ENCODE measurements at regions not wholly inside any gene's neighbourhood (a gene's known extent, or its start where the extent isn't known, plus 50 kb on each side); places are given as distances from the start of the nearest gene placed in this dataset.

DNA sequence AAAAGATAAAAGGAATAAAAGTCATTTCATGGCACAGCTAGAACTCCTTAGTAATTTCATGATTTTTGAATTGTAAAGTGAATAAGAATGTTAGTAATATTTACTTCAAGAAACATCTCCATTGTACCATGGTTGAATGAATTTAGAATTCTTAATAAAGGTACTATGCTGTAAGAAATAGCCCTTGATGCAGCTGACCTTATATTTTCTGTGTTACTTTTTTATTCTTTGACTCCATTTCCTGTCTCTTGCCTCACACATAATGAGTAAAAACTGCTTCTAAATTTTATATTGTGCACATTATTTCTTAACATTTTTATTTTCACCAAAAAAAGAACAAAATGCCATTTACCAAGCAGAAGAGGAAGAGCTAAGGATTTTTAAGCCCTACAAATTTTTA lies 81.9 kb upstream of the PDHA2 start:
- Mint-ChIP-seq H3K9me3 (peaks cover 2% of the 10 kb centered on the region), H3K36me3 (ENCODE audit: low read depth) (no peaks in the 10 kb centered on the region), H3K4me1 (no peaks in the 10 kb centered on the region), H3K4me3 (no peak overlapping the region), H3K27ac (no peak overlapping the region), H3K27me3 (no peaks in the 10 kb centered on the region)
- DNase-seq, result no peak
- ChIA-PET CTCF (no interaction called here), POLR2A (no interaction called here)
- intact Hi-C loops (cut with micrococcal nuclease), result no loop called here
- TF ChIP-seq CTCF (IDR thresholded peaks at IDR 0.05), result no peak
- no peak for ATAC-seq (ENCODE audit: low read depth)

DNA sequence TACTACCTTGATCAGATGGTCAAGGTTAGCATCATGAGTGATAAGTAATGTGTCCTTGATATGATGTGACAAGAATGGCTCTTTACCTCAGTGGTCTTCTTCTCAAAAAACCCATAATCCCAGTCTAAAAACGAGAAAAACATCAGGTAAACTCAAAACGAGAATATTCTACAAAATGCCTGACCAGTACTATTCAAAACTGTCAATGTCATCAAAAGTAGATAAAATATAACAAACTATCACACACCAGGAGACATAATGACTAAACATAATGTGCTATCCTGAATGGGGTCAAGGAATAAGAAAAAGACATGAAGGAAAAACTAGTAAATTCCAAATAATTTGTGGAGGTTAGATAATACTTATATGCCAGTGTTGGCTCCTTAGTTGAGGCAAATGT lies 85.2 kb upstream of the PDHA2 start:
- TF ChIP-seq CTCF (IDR thresholded peaks at IDR 0.05), result no peak

DNA sequence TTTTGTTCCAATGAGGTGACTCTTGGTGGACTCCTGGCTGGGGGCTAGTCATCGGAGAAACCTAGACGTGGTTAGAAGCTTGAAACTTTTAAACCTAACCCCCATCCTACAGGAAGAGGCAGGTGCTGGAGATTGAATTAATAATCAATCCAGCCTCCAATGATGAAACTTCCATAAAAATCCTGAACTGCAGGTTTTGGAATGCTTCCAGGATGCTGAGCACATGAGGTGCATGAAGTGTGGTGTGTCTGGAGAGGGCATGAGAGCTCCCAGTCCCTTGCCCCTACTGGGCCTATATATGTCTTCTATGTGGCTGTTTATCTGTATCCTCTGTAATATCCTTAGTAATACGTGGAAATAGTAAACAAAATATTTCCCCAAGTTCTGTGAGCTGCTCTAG lies 90.7 kb upstream of the PDHA2 start:
- ATAC-seq (ENCODE audit: low read depth) (no peak), DNase-seq (no peak)
- H3K36me3 Mint-ChIP-seq (ENCODE audit: low read depth), result no peaks in the 10 kb centered on the region
- no peak for TF ChIP-seq CTCF (IDR thresholded peaks at IDR 0.05)
- H3K4me3 Mint-ChIP-seq, result no peak overlapping the region
- peaks cover 5% of the 10 kb centered on the region for H3K9me3 Mint-ChIP-seq
- no peak overlapping the region for H3K27ac Mint-ChIP-seq
- H3K27me3 Mint-ChIP-seq, result no peaks in the 10 kb centered on the region
- intact Hi-C loops (cut with micrococcal nuclease), result no loop called here
- CTCF ChIA-PET, result no interaction called here
- POLR2A ChIA-PET, result no interaction called here
- H3K4me1 Mint-ChIP-seq, result no peaks in the 10 kb centered on the region

More for the DNA sequence above, 85.2 kb upstream of the PDHA2 start:
- POLR2A ChIA-PET, result no interaction called here
- intact Hi-C loops (cut with micrococcal nuclease), result no loop called here
- H3K9me3 Mint-ChIP-seq, result peaks cover 2% of the 10 kb centered on the region
- CTCF ChIA-PET, result no interaction called here
- ATAC-seq (ENCODE audit: low read depth) (no peak), DNase-seq (no peak)
- no peak overlapping the region for H3K27ac Mint-ChIP-seq
- H3K27me3 Mint-ChIP-seq, result no peaks in the 10 kb centered on the region
- no peak overlapping the region for H3K4me3 Mint-ChIP-seq
- no peaks in the 10 kb centered on the region for H3K36me3 Mint-ChIP-seq (ENCODE audit: low read depth)
- H3K4me1 Mint-ChIP-seq, result no peaks in the 10 kb centered on the region

GRCh38 chr4:95742872-95743271 lies 97.0 kb upstream of the PDHA2 start:
- no peak for TF ChIP-seq CTCF (IDR thresholded peaks at IDR 0.05)
- intact Hi-C loops (cut with micrococcal nuclease), result no loop called here
- Mint-ChIP-seq H3K36me3 (ENCODE audit: low read depth) (no peaks in the 10 kb centered on the region), H3K4me3 (no peak overlapping the region), H3K27me3 (no peaks in the 10 kb centered on the region), H3K9me3 (peaks cover 19% of the 10 kb centered on the region), H3K4me1 (no peaks in the 10 kb centered on the region), H3K27ac (no peak overlapping the region)
- ChIA-PET POLR2A (no interaction called here), CTCF (no interaction called here)
- ATAC-seq (ENCODE audit: low read depth), result no peak
- DNase-seq, result no peak

DNA sequence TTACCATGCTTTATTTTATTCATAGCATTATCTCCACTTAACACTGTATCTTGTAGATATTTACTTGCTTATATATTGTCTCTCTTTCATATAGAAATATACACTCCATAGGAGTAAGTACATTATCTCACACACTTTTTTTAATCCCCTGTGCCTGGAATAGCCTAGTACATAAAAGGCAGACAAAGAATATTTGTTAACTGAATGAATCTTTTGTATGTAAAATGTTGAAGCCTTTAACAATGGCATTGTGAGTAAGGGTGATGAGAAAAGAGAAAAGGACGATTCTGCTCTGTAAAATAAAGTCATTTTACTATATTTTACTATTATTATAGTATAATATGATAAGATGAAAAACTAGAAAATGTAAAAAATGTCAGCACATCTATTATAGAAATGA lies 97.7 kb upstream of the PDHA2 start:
- DNase-seq, result no peak
- Mint-ChIP-seq H3K9me3 (peaks cover 19% of the 10 kb centered on the region), H3K4me3 (no peak overlapping the region), H3K4me1 (no peaks in the 10 kb centered on the region), H3K27me3 (no peaks in the 10 kb centered on the region), H3K27ac (no peak overlapping the region), H3K36me3 (ENCODE audit: low read depth) (no peaks in the 10 kb centered on the region)
- intact Hi-C loops (cut with micrococcal nuclease), result no loop called here
- ChIA-PET CTCF (no interaction called here), POLR2A (no interaction called here)
- TF ChIP-seq CTCF (IDR thresholded peaks at IDR 0.05), result no peak
- ATAC-seq (ENCODE audit: low read depth), result no peak
